Stimulated activated CD4-positive, alpha-beta T cell treated with anti-CD3 and anti-CD28 coated beads, Interleukin-12 subunit alpha, Interleukin-12 subunit beta, amount 100 ng/mL, for 24 hours (primary cell): ENCODE measurements at regions not wholly inside any gene's neighbourhood (a gene's known extent, or its start where the extent isn't known, plus 50 kb on each side); places are given as distances from the start of the nearest gene placed in this dataset.
"Not testable (repeated sequence)": the region's sequence is repeated elsewhere in the genome, so short reads cannot be mapped to it uniquely, and the experiment has no call there.

Source experiments
- DNase-seq, 2 experiments: peaks; one replicate each; pipeline ENCODE4 v3.0.0-alpha.2; 2020; ENCODE audit warnings: low read depth in 2 of 2

GRCh38 chr6:169014211-169015197 lies 239.1 kb downstream of the THBS2 start:
- DNase-seq, result no peak

GRCh38 chr6:169009628-169010027 lies 244.0 kb downstream of the THBS2 start:
- no peak for DNase-seq

- no peak for DNase-seq
Observed at GRCh38 chr6:169008641-169009257, 244.9 kb downstream of the THBS2 start.

DNA sequence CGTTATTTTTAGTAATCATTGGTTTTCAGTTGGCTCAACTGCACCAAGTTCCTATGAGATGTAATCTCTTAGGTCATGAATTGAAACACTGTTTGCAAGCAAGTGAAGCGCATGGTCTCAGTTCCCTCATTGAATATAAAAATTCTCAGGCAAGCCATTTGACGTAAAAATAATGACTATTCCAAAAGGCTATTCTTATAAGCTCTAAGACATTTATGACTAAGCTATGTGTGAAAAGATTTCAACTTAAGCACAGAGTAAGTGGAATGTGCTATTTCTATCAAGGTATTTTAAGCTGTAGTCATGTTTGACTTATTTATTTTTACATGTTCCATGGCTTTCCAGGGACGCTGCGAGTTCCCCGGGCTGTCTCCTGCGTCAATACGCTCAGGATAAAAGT lies 248.5 kb downstream of the THBS2 start:
- no peak for DNase-seq

- no peak for DNase-seq
Observed at GRCh38 chr6:169000022-169000421, 253.6 kb downstream of the THBS2 start.

DNA sequence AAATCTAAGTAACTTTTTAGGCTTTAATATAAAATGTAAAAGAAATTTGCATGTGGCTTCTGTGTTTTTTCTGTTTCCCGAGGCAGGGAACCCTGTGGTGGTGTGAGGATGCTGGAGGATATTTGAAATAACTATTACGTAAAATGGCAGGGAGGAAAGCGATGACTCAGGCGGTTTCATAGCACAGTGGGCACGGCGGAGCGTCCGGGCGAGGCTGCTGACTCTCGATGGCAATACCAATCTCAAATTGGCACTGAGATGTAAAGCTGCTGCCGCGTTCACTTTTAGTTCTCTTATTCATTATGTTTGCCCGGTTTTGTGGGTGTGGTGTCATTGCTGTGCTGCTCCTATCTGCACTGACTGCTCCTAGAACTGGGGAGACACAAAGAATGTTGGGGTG lies 254.3 kb downstream of the THBS2 start:
- no peak for DNase-seq

DNA sequence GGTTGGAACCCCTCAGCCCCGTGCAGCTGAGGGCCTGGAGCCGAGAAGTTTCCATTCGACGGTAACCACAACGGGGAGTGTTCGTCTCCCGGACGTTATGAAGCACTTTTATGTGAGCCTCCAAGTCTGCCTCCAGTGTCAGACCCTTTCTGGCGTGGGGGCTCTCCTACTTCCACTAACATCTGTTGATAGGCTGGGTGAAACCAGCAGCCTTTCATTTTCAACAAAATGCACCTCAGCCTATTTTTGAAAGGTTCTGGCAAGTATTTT lies 257.4 kb downstream of the THBS2 start:
- DNase-seq, result no peak

- no peak for DNase-seq
Observed at GRCh38 chr6:168995526-168996355, 257.9 kb downstream of the THBS2 start.

DNA sequence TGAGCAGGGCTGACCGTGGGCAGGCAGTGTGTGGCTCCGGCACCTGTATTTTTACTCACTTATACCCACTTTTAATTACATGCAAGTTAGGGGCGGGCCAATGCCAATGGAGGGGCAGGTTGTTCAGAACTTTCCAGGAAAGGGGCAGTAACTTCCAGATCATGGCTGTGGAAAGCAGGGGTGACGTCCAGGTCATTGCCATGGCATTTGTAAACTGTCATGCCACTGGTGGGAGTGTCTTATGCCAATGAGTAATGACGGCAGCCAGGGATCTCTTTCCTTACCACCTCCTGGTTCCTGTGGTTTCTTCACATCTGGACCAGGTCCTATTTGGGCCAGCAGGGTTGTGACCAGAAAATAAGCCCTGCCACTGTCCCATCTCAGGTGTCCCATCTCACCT lies 258.7 kb downstream of the THBS2 start:
- DNase-seq, result no peak

- no peak for DNase-seq
Observed at GRCh38 chr6:168992446-168993144, 261.1 kb downstream of the THBS2 start.

- DNase-seq, result not testable (repeated sequence)
Observed at GRCh38 chr6:168991695-168992094, 262.0 kb downstream of the THBS2 start.

DNA sequence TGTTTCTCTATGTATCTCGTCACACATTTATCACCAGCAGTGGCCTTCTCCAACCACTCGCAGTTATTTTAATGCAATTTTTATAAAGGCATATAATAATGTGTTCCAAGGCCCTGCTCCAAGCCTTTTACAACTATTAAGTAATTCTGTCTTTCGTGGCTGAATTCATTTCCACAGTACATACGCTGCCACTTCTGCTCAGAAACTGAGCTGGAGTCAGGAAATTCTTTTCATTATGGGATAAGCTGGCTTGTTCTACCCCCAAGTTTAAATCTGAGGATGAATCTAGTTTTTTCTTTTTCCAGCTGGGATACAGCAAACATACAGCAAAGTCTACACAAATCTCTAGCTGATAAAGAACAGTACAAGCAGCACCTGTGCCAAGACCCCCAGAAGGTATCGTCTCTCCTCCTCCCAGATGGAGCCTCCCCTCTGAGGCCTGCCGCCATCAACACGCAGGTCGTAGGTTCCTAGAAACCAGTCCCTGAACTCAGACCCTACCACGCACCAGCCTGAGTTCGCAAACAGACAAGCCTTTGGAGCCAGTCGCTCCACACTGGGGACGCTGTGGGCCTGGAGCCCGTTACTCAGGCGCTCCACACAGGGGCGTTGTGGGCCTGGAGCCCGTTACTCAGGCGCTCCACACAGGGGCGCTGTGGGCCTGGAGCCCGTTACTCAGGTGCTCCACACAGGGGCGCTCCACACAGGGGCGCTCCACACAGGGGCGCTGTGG lies 263.5 kb downstream of the THBS2 start:
- DNase-seq, result no peak

GRCh38 chr6:168989421-168989820 lies 264.2 kb downstream of the THBS2 start:
- no peak for DNase-seq

DNA sequence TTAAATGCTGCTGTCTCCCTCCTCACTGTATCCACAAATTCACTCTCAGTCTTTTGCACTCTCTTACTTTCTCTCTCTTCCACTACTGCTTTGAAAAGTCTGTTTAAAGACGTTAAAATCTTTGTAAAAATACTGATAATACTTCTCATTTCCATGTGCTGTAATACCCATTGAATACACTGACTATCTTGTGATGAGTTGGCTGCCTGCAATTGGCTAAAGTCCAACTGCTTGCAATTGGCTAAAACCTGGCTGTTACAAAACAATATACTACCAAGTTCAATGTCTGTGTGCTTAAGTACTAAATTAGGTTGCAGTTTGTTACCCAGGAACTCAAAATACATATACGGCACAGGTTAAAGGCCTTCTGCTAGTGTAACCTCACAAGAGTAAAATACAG lies 264.8 kb downstream of the THBS2 start:
- DNase-seq, result no peak

DNA sequence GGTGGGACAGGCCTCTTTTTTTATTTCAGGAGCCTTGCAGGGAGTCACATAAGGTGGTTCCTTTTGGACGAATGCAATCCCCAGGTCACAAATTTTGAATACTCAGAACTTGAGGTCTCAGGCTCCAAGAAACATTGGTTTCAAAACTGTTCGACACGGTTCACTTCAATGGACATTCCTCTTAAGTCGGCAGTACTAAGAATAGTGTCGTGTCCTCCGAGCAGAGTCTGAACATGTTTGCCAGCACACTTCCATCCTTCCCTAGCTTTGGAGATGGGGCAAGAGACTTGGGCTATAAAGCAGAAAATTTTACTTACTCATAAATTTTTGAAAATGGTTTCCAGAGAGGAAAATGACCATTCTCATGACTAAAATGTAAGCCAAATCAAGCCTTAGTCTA lies 265.4 kb downstream of the THBS2 start:
- no peak for DNase-seq

DNA sequence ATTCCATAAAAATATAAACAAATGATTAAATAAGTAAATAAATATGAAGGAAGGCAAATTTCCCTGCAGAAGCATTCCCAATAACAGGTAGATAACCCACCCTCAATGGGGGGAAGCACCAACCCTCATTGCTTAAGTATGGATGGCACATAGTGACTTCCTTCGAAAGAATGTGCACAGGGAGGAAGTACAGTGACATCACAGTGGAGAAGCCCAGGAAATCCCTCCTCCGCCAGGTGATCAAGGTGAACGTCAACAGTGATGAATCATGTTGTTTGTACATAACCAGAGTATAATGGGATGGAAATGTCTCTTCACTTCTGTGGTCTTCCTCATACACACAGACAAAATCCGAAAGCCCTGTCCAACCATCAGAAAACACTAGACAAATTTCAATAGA lies 267.9 kb downstream of the THBS2 start:
- no peak for DNase-seq

DNA sequence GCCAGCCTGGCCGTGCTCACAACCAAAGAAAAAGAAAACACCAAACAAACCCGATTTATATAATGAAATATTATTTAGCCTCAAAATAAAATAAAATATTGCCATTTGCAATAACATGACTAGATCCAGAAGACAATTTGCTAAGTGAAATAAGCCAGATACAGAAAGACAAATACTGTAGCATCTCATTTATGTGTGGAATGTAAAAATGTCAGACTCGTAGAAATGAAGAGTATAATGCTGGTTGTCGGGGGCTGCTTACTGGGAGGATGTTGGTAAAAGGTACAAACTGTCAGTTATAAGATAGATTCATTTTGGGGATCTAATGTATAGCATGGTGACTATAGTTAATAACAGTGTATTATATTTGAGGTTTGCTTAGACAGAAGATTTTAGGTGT lies 269.7 kb downstream of the THBS2 start:
- no peak for DNase-seq

DNA sequence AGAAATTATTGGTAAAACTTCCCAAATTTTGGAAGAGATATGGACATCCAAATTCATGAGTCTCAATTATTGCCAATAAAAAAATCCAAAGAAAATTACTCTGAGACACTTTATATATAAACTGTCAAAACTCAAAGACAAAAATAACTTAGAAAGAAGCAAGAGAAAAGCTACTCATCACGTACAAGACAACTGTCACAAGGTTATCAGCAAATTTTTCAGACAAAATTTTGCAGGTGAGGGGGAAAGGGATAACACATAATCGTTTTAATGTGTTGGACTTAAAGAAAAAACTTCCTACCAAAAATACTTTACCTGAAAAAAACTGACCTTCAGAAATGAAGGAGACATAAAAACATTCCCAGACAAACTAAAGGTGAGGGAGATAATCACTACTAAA lies 272.5 kb downstream of the THBS2 start:
- no peak for DNase-seq

DNA sequence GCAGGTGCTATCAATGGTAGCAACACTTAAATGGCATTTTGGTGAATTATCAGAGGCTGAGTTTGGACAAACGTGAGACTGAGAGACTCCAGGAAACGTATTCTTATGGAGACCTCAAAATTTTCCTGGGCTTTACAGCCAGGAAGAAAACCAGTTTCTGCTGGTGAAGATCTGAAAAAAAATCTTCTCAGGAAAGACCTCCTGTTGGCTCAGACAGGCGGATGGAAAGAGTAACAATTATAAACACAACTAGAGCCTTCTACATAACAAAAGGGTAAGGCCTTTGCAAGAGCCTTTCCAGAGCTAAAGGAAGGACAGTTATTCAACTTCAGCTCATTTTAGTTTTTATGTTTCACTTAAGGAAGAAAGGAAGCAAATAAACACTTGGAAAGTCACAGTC lies 274.4 kb downstream of the THBS2 start:
- no peak for DNase-seq

GRCh38 chr6:168972128-168972527 lies 281.5 kb downstream of the THBS2 start:
- DNase-seq, result no peak

GRCh38 chr6:168971549-168971948 lies 282.1 kb downstream of the THBS2 start:
- no peak for DNase-seq
